ENCODE measurements at regions not wholly inside any gene's neighbourhood (a gene's known extent, or its start where the extent isn't known, plus 50 kb on each side); places are given as distances from the start of the nearest gene placed in this dataset.

- H3K4me1 ChIP-seq = peaks cover 5% of the 10 kb centered on the region
- no peaks in the 10 kb centered on the region for H3K36me3 ChIP-seq
- TF ChIP-seq CTCF (IDR thresholded peaks at IDR 0.05) = no peak
- intact Hi-C loops (cut with DNase I) = no loop called here
- no peak overlapping the region for H3K4me3 ChIP-seq
- ATAC-seq (no peak), DNase-seq (no peak)
- no peak overlapping the region for H3K27ac ChIP-seq
- no peaks in the 10 kb centered on the region for H3K9me3 ChIP-seq
- no peaks in the 10 kb centered on the region for H3K27me3 ChIP-seq
These were observed 143.8 kb upstream of the CELF2 start for GRCh38 chr10:10873915-10874314.

GRCh38 chr10:10878963-10879362 is 138.7 kb upstream of the CELF2 start:
- no peak for TF ChIP-seq CTCF (IDR thresholded peaks at IDR 0.05)
- Histone ChIP-seq H3K27me3 (no peaks in the 10 kb centered on the region), H3K27ac (no peak overlapping the region), H3K9me3 (no peaks in the 10 kb centered on the region), H3K4me1 (no peaks in the 10 kb centered on the region), H3K36me3 (no peaks in the 10 kb centered on the region), H3K4me3 (no peak overlapping the region)
- intact Hi-C loops (cut with DNase I) = no loop called here
- no peak for ATAC-seq
- DNase-seq = no peak

- no peak overlapping the region for H3K4me3 ChIP-seq
- ATAC-seq (no peak), DNase-seq (no peak)
- peaks cover 1% of the 10 kb centered on the region for H3K4me1 ChIP-seq
- no peak overlapping the region for H3K27ac ChIP-seq
- H3K36me3 ChIP-seq = no peaks in the 10 kb centered on the region
- H3K27me3 ChIP-seq = no peaks in the 10 kb centered on the region
- no peak for TF ChIP-seq CTCF (IDR thresholded peaks at IDR 0.05)
- peaks cover 6% of the 10 kb centered on the region for H3K9me3 ChIP-seq
- intact Hi-C loops (cut with DNase I) = no loop called here
These were observed 136.4 kb upstream of the CELF2 start for GRCh38 chr10:10881117-10881813.

- ATAC-seq (no peak), DNase-seq (no peak)
- intact Hi-C loops (cut with DNase I) = no loop called here
- Histone ChIP-seq H3K27me3 (no peaks in the 10 kb centered on the region), H3K4me3 (no peak overlapping the region), H3K36me3 (no peaks in the 10 kb centered on the region), H3K9me3 (peaks cover 6% of the 10 kb centered on the region), H3K4me1 (peaks cover 9% of the 10 kb centered on the region), H3K27ac (no peak overlapping the region)
- TF ChIP-seq CTCF (IDR thresholded peaks at IDR 0.05) = no peak
These were observed 133.9 kb upstream of the CELF2 start for GRCh38 chr10:10883737-10884136.

GRCh38 chr10:10886861-10887531 is 130.7 kb upstream of the CELF2 start:
- intact Hi-C loops (cut with DNase I) = no loop called here
- H3K9me3 ChIP-seq = peaks cover 6% of the 10 kb centered on the region
- H3K27me3 ChIP-seq = no peaks in the 10 kb centered on the region
- DNase-seq = no peak
- H3K36me3 ChIP-seq = no peaks in the 10 kb centered on the region
- H3K4me3 ChIP-seq = no peak overlapping the region
- H3K4me1 ChIP-seq = peaks cover 9% of the 10 kb centered on the region
- TF ChIP-seq CTCF (IDR thresholded peaks at IDR 0.05) = no peak
- H3K27ac ChIP-seq = no peak overlapping the region
- no peak for ATAC-seq
